ENCODE measurements at regions not wholly inside any gene's neighbourhood (a gene's known extent, or its start where the extent isn't known, plus 50 kb on each side); places are given as distances from the start of the nearest gene placed in this dataset.

- TF ChIP-seq TSC22D2 (CRISPR knock-in tag; IDR thresholded peaks at IDR 0.05; ENCODE audit: borderline replicate concordance) (no peak), ZNF776 (CRISPR knock-in tag; IDR thresholded peaks at IDR 0.05) (no peak), ZFP36L1 (CRISPR knock-in tag; IDR thresholded peaks at IDR 0.05) (no peak)
- TF ChIP-seq, protein P1, sequence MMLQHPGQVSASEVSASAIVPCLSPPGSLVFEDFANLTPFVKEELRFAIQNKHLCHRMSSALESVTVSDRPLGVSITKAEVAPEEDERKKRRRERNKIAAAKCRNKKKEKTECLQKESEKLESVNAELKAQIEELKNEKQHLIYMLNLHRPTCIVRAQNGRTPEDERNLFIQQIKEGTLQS (CRISPR knock-in tag; IDR thresholded peaks at IDR 0.05): no peak
- TF ChIP-seq, protein P2, sequence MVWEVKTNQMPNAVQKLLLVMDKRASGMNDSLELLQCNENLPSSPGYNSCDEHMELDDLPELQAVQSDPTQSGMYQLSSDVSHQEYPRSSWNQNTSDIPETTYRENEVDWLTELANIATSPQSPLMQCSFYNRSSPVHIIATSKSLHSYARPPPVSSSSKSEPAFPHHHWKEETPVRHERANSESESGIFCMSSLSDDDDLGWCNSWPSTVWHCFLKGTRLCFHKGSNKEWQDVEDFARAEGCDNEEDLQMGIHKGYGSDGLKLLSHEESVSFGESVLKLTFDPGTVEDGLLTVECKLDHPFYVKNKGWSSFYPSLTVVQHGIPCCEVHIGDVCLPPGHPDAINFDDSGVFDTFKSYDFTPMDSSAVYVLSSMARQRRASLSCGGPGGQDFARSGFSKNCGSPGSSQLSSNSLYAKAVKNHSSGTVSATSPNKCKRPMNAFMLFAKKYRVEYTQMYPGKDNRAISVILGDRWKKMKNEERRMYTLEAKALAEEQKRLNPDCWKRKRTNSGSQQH (CRISPR knock-in tag; IDR thresholded peaks at IDR 0.05; ENCODE audit: low read depth): no peak
These were observed 251.4 kb downstream of the KIF20B start (continued) for GRCh38 chr10:89952751-89953150.

- ATAC-seq (no peak), DNase-seq (ENCODE audit: low spot score) (no peak), FAIRE-seq (no peak)
- H3K9me3 ChIP-seq (ENCODE audit: low read length): no peaks in the 10 kb centered on the region
- TF ChIP-seq TRIM24 (CRISPR knock-in tag; IDR thresholded peaks at IDR 0.05) (no peak), BRD4 (CRISPR knock-in tag; IDR thresholded peaks at IDR 0.05) (no peak), ZNF572 (CRISPR knock-in tag; IDR thresholded peaks at IDR 0.05) (no peak), ZSCAN22 (CRISPR knock-in tag; IDR thresholded peaks at IDR 0.05) (no peak), ZGPAT (CRISPR knock-in tag; IDR thresholded peaks at IDR 0.05) (no peak), SNRNP70 (IDR thresholded peaks at IDR 0.05; ENCODE audit: low read depth, low read length) (no peak), IKZF1 (IDR thresholded peaks at IDR 0.05) (no peak)
- no peaks in the 10 kb centered on the region for H3K27me3 ChIP-seq (ENCODE audit: control insufficient read depth in 1 of 2, insufficient read depth in 2 of 2, low read length in 2 of 2)
- in situ Hi-C loops (cut with HindIII; ENCODE audit: extremely low pct_ligation_motif_present, low pct_unique_long_range_greater_than_20kb) (no loop called here), intact Hi-C loops (cut with micrococcal nuclease; ENCODE audit: unreplicated experiment) (loop anchor here (2.0 kb wide), 1 partner anchor 639 kb away; no protein-coding TSS in a partner anchor)
- H3K4me1 ChIP-seq (ENCODE audit: insufficient read depth, low read length): no peaks in the 10 kb centered on the region
- H3K9ac ChIP-seq (ENCODE audit: insufficient read depth, low read depth, low read length): no peak overlapping the region
- no TSS peak for BruUV-seq (replicated peaks)
- POLR2A ChIA-PET: no interaction called here
- H3K36me3 ChIP-seq (replicated peaks in 1 of 2; ENCODE audit: control insufficient read depth in 1 of 2, insufficient read depth in 2 of 2, low read length in 2 of 2): no peaks in the 10 kb centered on the region
- H3K4me2 ChIP-seq (ENCODE audit: low read depth, low read length): no peak overlapping the region
- H3K27ac ChIP-seq (ENCODE audit: extremely low read length, insufficient read depth, low read length): no peak overlapping the region
- H4K20me1 ChIP-seq (ENCODE audit: insufficient read depth, low read length): no peaks in the 10 kb centered on the region
- CTCF ChIA-PET (ENCODE audit: low intra/inter-chr PET ratio, low total read pairs): no interaction called here
- WGBS (ENCODE audit: low lambda C conversion rate): 35% methylated on average over 3 of the region's 3 CpGs
- no peaks in the 10 kb centered on the region for H3K79me2 ChIP-seq (ENCODE audit: insufficient read depth, low read length)
- H2AFZ ChIP-seq (ENCODE audit: low read length): no peak overlapping the region
- no peak overlapping the region for H3K4me3 ChIP-seq (replicated peaks in 1 of 3; ENCODE audit: insufficient read depth in 1 of 3, low read depth in 2 of 3, low read length in 3 of 3)
These were observed 252.7 kb downstream of the KIF20B start for GRCh38 chr10:89954061-89954460.

All from HepG2 (cell line).